ENCODE measurements at regions not wholly inside any gene's neighbourhood (a gene's known extent, or its start where the extent isn't known, plus 50 kb on each side); places are given as distances from the start of the nearest gene placed in this dataset.

DNA sequence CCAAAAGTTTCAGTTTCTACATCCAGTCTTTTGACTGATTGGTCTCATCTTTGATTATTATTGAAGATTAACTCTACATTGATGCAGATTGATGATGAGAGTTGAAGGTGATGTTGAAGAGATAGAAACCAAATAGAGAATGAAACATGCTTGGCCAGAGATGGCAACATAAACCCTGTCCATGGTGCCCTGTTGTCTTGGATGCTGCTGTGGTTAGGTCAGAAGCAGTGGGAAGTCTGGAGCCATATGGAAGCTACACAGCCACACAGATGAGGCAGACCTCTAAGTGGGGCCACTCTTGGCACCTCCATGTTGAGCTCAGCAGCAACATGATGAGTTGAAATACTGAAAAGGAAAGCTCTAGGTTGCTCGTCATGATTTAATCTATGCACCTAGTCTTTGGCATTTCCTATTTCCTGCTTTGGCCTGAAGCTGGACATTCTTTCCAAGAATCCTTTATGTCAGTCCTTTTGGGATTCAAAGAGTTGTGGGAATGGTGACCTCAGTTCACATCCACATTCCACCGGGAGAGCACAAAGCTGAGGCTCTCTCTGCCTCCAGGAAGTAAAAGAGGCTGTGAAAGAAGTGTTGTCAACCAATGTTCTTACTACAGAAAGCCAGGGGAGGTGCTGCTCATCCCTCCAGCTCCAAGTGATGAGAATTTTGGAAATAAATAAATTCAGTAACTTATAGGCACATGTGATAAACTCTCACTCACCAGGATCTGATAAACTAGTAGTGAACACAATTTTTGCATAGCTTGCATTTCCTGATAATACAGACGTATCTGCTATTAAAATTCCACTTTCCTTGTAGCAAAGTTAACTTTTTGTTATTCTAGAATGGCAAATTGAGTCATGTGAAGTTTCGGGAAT, 127.7 kb upstream of the MAF start:
- DNase-seq: no peak

GRCh38 chr16:79726902-79727301, 126.4 kb upstream of the MAF start:
- DNase-seq: no peak

- no peak for DNase-seq
Measured at GRCh38 chr16:79725051-79725450, 124.5 kb upstream of the MAF start.

DNA sequence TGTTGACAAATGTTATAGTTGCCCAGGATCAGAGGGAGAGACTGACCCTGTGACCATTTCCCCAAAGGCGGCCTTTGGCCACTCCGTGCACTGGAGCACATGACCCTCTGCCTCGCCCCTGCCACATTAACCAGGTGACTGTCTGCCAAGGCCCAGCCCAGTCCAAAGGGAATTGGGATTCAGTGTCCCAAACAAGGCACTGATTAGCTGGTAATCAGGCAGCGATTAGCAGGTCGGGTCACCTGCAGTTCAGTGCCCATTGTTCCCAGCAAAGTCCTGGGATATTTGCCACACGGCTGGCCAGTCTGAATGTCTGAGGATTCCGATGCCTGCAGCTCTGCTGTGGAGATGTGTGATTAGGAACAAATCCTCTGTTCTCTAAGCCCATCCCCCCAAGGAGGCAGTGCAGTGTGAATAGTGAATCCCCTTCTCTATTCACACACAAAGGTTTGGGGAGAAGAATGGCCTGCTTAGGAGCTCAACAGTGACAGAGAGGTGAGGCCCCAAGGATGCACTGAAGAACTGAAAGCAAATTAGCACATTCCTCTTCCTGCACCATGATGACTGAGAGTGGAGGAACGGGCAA, 123.1 kb upstream of the MAF start:
- no peak for DNase-seq

- DNase-seq: no peak
Measured at GRCh38 chr16:79721270-79721669, 120.7 kb upstream of the MAF start.

GRCh38 chr16:79717333-79718137, 117.0 kb upstream of the MAF start:
- DNase-seq: no peak

DNA sequence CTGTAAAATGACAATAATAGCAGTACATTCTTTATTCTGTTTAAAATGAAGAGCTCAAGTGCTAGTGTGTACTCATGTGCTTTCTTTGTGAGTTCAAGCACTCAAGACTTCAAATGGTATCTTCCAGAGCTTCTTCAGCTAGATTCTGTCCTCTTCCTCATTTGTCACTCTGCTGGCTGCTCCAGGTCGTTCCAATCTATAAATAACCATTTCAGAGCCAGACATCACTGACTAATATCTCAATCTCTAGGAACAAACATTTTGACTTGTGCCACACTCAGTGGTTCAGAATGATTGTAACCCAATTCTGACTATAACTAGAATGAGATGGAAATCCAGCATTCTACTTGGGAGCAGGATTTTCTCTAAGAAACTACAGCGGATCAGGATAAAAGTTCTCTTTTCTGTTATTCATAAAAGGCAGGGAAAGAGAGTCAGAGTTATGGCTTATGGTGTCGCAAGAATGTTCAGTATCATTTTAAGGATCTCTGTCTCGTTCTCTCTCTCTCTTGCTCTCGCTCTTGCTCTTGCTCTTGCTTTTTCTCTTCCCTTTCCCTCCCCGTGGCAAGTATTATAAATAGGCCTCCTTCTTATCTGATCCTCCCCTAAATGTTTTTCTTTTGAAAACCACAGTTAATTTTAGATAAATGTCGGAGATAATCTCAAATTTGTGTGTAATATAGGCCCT, 116.3 kb upstream of the MAF start:
- DNase-seq: peak in 1 of 2 donors; percentile 5

DNA sequence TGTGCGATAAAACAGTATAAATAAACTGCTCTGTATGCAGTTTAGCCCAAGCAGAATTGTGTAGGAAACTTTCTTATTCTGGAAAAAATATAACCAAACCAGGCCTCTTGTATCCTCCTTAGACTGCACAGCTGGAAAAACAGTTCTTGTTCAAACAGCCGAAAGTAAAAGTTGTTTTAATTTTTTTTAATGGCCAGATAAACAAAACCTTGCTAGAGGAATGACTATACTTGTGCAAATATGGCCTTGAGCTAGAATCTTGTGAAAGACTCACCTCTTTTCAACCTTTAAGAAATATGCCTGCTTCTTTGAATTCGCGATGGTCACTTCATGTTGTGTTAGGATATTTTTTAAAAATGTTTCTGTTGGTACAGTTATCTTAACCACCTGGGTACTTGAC, 114.5 kb upstream of the MAF start:
- DNase-seq: no peak

DNA sequence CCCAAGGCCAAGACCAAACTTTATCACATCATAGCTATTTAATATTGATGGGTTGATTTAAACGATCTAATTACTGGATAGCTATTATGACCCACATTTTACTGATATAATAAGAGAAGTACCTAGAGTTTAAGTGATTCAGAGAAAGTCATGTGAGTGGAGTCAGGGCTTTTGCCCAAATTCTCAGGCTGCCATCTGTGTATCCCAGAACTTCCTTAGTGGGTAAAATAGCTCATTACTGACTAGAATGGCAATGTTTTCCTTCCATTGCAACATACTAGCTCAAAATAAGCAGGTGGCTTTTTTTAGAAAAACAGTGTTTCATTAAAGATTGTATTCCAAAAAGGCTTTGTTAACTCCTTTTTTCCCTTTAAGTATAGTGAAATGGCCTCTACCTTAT, 113.9 kb upstream of the MAF start:
- no peak for DNase-seq

DNA sequence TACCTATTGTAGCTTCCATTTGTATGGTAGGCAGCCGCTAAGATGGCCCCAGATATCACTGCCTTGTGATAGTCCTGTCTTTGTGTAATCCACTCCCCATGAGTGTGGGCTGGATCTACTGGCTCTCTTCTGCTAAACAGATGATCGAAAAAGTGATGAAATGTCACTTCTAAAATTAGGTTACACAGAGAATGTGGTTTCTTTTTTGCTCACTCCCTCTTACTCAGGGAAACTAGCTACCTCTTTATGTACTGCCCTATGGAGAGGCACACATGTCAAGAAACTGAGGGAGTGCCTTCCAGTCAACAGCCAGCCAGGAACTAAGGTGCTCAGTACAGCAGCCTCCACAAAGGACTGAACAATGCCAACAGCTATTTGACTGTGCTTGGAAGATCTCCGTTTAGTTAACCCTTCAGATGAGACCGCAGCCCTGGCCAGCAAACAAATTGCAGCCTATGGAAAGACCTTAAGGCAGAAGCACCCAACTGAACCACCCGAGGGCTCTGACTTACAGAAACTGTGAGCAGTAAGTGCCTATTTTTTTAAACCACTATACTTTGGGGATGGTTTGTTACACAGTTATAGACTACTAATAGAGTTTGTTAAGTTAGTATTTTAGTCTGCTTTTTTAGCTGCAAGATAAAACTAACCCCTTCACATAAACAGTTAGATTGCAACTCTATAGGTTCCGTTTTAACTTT, 113.2 kb upstream of the MAF start:
- DNase-seq: no peak

DNA sequence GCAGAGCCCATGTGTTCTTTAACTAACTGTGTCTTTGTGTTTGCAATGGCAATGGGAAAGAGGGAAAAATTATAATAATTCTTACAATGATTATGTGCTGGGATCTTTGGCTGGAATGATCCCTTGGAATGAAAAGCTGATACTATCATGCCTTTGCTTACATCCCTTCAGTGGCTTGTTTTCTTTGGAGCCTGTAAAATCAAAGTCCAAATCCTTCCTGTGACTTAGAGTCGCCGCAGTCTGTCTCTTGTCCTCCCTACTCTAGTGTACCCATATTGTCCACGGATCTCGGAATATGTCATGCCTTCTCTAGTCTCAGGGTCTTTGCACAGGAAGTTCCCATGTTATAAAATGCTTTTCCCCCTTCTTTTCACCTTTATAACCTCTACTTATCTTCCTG, 111.7 kb upstream of the MAF start:
- no peak for DNase-seq

DNA sequence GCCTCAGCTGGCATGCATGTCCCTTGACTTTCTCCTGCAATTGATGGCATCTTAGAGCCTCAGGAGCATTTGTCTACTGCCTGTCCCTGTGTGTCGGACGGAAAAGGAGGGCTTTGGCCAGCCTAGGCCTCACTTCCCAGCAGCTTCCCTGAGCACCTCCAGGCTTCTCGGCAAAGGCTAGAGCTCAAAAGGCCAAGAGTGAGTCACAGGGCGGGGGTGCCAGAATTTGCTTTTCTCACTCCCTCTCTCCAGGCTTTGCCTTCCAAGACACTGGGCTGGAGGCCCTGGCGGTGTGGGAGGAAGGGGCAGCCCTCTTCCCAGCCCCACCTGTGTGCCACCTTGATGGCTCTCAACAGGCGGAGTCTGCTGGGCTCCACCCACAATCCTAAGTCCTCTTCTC, 107.3 kb upstream of the MAF start:
- DNase-seq: no peak

- no peak for DNase-seq
Measured at GRCh38 chr16:79703066-79703465, 102.5 kb upstream of the MAF start.

DNA sequence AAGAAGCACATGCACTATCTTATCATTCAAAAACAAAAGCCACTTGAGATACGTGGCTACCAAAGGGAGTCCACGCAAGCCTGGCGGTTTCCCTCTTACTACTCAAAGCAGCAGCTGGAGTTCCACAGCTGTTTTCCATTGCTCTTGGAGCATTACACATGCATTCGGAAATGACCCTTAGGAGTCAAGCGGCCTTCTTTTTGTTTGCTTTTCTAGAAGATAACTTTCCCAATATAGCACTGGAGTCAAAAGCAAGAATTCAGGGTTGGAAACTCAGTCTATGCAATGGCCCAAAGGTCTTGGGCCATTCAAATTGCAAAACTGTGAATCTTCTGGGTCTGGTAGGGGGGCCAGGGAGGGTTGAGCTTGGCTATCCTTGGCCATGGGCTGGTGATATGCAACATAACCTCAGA, 97.8 kb upstream of the MAF start:
- no peak for DNase-seq

- no peak for DNase-seq
Measured at GRCh38 chr16:79697562-79698112, 97.1 kb upstream of the MAF start.

DNA sequence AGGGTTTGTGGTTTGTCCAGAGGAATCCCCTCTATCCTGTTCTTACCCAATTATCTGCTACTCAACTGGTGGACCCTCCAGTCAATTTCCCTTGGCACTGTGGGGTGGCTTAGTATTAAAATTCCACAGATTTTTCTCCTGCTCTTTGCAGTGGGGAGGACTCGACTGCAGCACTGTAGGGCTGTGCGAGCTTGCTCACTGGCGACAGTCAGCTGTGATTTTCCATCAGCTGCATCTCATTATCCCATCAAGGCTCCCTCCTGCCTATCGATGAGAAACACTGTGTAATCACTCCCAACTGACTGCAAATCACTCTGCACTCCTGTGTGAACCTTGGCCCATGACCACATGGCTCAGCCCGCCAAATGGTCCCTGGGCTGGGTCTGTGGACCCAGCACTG, 90.5 kb upstream of the MAF start:
- DNase-seq: no peak

DNA sequence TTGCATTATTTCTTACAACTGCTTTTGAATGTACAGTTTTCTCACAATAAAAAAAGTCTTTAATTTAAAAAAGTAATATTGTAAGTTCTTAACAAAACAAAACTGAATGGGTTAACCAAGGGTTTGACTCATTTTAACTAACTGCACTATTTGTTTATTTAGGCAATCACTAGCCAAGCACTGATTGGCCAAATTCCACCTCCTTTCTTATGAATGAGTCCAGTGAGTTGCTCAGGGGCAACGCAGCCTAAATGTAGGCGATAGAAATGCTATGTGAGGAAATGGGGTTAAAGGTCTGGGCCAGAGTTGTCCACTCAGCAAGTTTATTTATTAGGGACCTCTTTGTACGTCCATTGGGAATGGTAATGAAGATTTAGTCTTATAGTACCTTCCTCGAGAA, 89.6 kb upstream of the MAF start:
- DNase-seq: no peak

DNA sequence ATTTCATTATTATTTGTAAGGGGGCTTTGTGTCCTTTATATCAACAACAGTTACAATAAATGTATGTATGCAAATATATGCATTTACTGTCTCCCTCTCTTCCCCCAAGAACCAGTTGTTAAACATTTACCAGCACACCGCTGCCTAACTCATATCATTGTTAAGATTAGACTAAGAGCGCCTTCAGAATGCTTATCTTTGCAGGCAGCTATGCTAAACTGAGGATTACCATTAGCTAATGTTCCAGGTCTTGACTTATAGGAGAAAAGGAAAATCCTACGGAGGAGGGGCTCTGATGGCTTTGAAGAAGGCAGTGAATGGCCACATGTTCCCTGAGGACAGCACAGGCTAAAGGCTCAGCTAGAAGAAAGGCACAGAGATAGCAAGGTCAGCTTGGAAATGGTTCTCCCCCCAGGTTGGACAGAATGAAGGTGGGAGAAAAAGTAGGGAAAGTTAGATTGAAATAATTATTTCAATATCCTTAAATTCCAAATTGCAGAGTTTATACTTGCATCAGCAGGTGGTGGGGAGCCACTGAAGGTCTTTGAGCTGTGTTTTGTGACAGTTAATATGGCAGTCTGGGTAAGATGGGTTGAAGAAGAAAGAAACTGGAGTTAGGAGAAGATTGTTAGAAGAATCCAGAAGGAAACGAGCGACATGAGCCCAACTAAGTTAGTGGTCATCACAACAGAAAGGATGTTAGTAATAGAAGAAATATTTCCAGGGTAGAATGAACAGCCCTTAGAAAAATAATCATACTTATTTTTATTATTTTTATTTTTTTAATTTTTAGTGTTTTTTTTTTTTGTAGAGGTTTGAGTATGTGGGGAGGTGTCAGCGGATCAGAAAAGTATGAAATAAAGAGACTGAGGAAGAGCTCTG, 87.0 kb upstream of the MAF start:
- no peak for DNase-seq

DNA sequence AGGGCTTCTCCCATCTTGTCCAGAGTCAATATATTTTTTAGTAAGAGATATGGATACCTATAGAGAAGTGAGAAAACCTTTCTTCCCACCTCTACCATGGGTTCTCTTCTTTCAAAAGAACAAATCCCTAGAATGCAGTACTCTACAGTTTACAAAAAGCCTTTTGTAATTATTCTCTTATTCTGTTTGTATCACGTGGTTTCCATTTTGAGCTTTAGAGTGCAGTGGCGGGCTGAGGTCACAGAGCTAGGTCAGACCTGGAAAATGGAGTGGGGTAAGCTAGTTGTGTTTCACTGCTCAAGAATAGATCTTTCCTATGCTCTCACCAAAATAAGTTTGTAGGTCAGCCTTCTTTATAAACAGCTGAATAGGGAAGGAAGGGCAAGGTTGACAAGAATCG, 85.3 kb upstream of the MAF start:
- DNase-seq: no peak

GRCh38 chr16:79679334-79679733, 78.8 kb upstream of the MAF start:
- DNase-seq: no peak
